ENCODE measurements at regions not wholly inside any gene's neighbourhood (a gene's known extent, or its start where the extent isn't known, plus 50 kb on each side); places are given as distances from the start of the nearest gene placed in this dataset.

- TF ChIP-seq, protein P1, sequence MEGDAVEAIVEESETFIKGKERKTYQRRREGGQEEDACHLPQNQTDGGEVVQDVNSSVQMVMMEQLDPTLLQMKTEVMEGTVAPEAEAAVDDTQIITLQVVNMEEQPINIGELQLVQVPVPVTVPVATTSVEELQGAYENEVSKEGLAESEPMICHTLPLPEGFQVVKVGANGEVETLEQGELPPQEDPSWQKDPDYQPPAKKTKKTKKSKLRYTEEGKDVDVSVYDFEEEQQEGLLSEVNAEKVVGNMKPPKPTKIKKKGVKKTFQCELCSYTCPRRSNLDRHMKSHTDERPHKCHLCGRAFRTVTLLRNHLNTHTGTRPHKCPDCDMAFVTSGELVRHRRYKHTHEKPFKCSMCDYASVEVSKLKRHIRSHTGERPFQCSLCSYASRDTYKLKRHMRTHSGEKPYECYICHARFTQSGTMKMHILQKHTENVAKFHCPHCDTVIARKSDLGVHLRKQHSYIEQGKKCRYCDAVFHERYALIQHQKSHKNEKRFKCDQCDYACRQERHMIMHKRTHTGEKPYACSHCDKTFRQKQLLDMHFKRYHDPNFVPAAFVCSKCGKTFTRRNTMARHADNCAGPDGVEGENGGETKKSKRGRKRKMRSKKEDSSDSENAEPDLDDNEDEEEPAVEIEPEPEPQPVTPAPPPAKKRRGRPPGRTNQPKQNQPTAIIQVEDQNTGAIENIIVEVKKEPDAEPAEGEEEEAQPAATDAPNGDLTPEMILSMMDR (IDR thresholded peaks at IDR 0.05): no peak
- TF ChIP-seq REST (IDR thresholded peaks at IDR 0.05; ENCODE audit: insufficient read depth in 1 of 2, low read depth in 2 of 2, low read length in 1 of 2) (no peak), POLR2AphosphoS5 (IDR thresholded peaks at IDR 0.05; ENCODE audit: low read depth, low read length) (no peak), SIN3A (IDR thresholded peaks at IDR 0.05; ENCODE audit: borderline replicate concordance, insufficient read depth, low read depth, low read length) (no peak), TCF7L2 (IDR thresholded peaks at IDR 0.05; ENCODE audit: low read depth, low read length) (no peak)
Observed at GRCh38 chr1:80251591-80251990, 1245.1 kb upstream of the ADGRL4 start.

All from Panc1 (cell line).